Stromal cell of bone marrow (primary cell): ENCODE measurements at regions not wholly inside any gene's neighbourhood (a gene's known extent, or its start where the extent isn't known, plus 50 kb on each side); places are given as distances from the start of the nearest gene placed in this dataset.

Source experiments
- DNase-seq: peaks from one replicate; pipeline ENCODE4 v3.0.0-alpha.2; 2012; ENCODE audit warnings: low read depth

DNA sequence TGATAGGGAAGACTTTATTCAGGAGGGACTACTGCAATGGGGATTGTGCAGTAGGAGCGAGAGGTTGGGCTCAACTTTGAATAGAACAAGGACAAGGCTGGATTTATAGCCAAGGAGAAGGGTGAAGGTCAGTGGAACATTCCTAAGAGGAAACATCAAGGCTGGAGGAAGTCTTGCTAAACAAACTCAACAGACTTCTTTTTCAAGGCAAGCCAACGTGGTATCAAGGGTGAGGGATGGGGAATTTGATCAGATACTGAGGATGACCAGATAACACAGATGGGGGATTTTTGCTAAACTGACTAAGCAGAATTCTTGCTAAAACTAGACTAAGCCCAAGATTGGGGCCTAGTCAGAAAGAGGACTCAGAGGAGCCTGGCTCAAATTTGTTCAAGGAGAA is 107.3 kb downstream of the DUSP10 start:
- no peak for DNase-seq

DNA sequence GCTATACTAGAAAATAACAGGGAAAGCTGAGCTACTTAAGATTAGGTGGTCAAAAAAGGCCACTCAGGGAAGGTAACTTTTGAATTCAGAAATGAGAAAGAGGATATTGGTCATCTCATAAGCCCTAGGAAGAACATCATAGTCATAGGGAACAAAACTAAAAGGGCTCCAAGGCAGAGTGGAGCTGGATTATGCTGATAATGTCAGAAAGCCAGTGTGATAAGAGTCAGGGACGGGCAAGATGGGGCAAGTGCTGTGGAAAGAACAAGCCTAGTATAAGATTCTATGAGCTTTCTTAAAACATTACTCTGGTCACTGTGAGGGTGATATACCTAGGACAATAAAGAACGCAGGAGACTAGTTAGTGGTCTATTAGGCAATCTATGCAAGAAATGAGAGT is 106.6 kb downstream of the DUSP10 start:
- DNase-seq = no peak

DNA sequence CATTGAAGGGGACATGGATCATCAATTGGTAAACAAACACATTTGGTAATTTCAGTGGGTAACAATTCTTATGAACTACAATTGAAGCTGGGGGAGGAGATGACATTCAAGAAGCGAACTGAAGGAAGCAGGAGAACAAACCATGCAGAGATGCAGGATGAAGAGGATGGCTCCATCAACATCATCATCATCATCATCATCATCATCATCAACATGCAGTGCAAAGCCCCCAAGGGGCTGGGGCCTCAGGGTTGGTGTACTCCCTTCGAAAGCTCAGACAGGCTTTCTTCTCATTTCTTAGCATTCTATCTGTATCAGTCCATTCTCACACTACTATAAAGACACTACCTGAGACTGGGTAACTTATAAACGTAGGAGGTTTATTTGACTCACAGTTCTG is 105.8 kb downstream of the DUSP10 start:
- no peak for DNase-seq

DNA sequence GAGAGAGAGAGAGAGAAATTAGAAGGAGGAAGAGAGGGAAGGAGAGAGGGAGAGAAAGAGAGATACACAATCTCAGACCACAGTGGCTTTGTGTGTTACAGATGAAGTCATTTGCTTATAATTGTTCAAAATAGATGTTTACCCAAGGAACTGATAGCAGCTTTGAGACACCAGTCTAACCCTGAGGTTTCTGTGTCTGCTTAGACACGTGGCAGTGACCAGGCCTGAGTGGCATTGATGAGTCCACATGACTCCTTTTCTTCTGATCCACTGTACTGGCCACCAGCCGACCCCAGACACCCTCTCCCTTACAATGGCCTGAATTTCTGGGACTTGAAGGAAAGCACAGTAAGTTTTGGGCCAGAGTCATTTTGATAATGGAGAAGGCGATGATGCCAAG is 104.9 kb downstream of the DUSP10 start:
- DNase-seq = no peak

DNA sequence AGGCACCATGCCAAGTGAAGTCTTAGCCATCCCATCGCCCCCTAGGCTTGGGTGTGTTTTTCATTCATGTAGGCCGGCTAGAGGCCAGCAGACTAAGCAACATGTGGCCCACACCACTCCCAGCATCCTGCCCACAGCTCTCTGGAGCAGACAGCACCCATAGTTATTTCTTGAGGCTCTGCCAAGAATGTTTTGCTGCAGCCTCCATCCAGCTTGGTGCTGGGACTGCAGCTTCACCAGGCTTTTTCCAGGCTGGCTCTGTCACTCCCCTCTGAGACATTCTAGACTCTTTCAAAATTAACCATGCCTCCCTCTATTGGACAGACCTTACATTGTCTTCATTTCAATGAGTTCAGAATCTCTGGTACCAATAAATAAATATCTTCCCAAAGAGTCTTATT is 104.2 kb downstream of the DUSP10 start:
- DNase-seq = peak; percentile 37

DNA sequence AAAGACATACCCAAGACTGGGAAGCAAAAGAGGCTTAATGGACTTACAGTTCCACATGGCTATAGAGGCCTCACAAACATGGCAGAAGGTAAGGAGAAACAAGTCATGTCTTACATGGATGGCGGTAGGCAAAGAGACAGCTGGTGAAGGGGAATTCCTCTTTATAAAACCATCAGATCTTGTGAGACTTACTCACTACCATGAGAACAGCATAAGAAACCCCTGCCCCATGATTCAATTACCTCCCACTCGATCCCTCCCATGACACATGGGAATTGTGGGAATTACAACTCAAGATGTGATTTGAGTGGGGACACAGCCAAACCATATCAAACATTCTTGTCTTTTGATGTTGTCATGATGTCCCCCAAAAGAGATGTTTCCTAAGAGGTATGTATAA is 103.3 kb downstream of the DUSP10 start:
- no peak for DNase-seq

DNA sequence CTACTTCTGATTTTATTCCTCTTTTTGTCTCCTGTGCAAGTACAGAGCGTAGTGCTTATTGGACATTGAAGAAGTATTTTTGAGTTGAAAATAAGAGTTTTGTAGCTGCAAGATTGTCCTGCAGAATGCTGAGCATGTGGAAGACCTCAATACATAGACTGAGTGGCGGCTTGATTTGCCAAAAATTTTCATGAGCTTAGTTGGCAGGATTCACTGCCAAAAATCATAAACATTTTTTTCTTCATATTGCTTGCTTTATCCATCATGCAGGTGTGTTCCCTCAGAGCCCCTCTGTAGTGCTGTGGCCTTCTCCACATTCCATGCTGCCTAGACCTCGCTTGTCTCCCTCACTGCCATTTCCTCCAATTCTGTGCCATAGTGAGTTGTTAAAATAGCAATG is 100.1 kb downstream of the DUSP10 start:
- no peak for DNase-seq

DNA sequence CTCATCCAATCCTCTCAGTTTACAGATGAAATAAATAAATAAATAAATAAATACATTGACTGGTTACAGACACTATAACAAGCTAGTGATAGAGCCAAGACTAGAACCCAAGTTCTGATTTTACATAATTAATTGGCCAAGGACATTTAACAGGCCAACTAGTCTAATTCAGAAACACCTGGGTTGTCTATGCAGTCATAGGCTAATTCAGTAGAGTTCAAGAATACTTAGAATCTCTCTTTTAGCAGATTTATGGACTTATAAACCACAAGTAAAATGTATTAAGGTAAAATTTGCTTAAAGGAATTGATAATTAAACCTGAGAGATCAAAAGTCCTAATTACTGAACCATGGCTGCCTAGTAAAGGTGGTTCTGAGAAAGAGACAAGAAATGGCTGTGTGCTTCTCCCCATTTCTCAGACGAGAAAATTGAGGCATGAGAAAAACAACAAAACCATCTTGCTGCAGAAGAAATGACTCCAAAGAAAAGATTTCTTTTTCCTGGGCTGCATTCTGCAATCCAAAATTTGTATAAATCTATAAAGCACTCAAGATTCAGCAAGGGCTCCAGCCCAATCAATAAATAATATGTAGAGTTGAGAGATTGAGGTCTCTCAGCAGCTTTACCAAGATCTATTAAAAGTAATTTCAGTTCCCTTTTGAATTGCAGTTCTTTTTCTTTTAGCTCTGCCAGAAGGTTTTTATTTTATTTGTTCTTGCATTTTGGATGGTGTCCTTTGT is 98.3 kb downstream of the DUSP10 start:
- no peak for DNase-seq

DNA sequence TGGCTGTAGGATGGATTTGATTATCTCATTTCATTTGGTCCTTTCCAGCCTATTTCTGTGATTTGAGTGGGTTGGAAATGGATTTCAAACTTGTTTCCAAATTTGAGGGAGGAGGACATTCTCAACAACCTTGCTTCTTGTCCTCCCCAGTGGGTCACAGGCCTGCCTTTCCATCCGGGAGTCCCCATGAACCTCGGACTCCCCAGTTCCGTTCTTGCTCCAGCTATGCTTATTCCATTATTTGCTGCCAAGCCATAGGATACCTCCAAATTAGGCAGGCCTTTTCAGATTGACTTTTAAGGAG is 97.8 kb downstream of the DUSP10 start:
- no peak for DNase-seq

DNA sequence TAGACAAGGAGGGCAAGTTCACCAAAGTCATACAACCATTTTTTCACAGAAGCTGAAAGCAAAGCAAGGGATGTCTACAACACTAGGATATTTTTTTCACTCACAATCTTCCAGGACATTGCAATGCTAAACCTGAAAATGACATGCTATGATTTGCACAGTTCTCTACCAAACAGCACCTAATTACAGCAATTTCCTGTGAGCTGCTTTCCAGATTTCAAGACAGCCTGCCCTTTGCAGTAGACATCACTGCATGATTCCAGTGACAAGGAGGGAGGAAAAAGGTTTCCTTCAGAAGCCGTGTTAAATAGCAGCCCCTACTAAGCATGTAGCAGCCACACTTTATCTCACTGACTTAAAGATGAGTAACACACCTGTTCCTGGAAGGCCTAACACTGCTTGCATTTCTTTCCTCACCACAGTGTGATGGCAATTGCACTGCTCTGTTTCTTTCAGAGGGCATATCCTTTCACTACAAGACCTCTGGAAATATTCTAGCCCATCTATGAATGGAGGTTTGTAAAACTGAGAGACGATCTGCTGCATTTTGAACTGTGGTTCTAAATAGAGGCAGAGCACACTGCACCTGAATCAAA is 97.1 kb downstream of the DUSP10 start:
- DNase-seq = no peak

DNA sequence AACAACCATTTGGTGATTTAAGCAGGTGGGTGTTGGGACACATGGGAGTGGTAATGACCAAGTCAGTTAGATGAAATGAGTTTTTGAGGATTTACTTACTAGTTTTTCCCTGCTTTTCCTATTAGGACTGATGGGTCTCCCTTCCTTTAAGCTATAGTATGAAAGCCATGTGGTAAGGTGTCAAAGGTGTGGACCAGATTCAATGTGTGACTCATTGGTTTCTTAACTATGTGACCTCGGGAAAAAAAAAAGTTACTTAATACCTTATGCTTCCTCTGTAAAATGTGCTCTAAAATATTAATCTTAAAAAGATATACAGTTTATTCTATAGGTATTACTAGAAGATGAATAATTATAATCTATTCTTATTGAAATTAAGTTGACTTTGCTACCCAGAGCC is 93.7 kb downstream of the DUSP10 start:
- DNase-seq = no peak
